Brain microvascular endothelial cell (primary cell): ENCODE measurements at regions not wholly inside any gene's neighbourhood (a gene's known extent, or its start where the extent isn't known, plus 50 kb on each side); places are given as distances from the start of the nearest gene placed in this dataset.
A peak's percentile ranks its signal among the peaks of the same experiment; 100 is the strongest.

Experiments
- DNase-seq: peaks from one replicate; pipeline ENCODE4 v3.0.0-alpha.2; 2020
- H3K27ac ChIP-seq: fragments of 250-450 bp; sonication (Bioruptor Pico); 2 replicates; pipeline ENCODE4 v1.5.1; 2020; ENCODE audit warnings: mild to moderate bottlenecking, moderate library complexity
- H3K27me3 ChIP-seq: fragments of 250-450 bp; sonication (Bioruptor Pico); replicated peaks from 2 replicates; pipeline ENCODE4 v1.5.1; 2020; ENCODE audit warnings: mild to moderate bottlenecking
- H3K36me3 ChIP-seq: fragments of 250-450 bp; sonication (Bioruptor Pico); replicated peaks from 2 replicates; pipeline ENCODE4 v1.5.1; 2020; ENCODE audit warnings: mild to moderate bottlenecking
- H3K4me3 ChIP-seq: 2 replicates; pipeline ENCODE4 v1.5.1; 2011; ENCODE audit warnings: low read depth, mild to moderate bottlenecking, control low read depth, low read length, moderate library complexity
- in situ Hi-C: cut with HindIII; loops from 2 replicates; pipeline ENCODE4 v1.10.0; 2017; ENCODE audit warnings: low sequenced_read_pairs, low pct_ligation_motif_present
- TF ChIP-seq, protein P1 (sequence below): IDR thresholded peaks from 2 replicates; pipeline ENCODE4 v1.5.1; 2011; ENCODE audit warnings: low read depth, mild to moderate bottlenecking, moderate library complexity, low read length, control low read depth, inconsistent platforms; ENCODE audit errors: missing control alignments

DNA sequence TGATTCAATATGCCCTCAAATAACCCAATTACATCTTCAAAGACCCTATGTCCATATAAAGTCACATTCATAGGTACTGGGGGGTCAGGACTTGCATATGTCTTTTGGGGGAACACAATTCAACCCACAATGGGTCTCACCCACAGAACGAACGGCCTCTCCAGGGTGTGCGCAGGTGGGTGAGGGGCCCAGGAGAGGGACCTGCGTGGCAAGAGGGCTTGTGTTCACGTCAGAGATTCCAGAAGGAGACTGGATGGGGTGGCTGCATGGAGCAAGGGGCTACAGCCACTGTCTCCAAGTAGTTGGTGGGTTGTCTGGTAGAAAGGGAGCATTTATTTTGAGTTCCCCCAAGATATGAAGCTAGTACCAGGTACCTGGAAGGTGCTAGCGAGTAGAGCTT lies 212.2 kb downstream of the SEC14L1 start:
- Histone ChIP-seq H3K36me3 (no peaks in the 10 kb centered on the region), H3K27me3 (no peaks in the 10 kb centered on the region), H3K27ac (no peak overlapping the region), H3K4me3 (no peak overlapping the region)
- no peak for DNase-seq
- TF ChIP-seq, protein P1, sequence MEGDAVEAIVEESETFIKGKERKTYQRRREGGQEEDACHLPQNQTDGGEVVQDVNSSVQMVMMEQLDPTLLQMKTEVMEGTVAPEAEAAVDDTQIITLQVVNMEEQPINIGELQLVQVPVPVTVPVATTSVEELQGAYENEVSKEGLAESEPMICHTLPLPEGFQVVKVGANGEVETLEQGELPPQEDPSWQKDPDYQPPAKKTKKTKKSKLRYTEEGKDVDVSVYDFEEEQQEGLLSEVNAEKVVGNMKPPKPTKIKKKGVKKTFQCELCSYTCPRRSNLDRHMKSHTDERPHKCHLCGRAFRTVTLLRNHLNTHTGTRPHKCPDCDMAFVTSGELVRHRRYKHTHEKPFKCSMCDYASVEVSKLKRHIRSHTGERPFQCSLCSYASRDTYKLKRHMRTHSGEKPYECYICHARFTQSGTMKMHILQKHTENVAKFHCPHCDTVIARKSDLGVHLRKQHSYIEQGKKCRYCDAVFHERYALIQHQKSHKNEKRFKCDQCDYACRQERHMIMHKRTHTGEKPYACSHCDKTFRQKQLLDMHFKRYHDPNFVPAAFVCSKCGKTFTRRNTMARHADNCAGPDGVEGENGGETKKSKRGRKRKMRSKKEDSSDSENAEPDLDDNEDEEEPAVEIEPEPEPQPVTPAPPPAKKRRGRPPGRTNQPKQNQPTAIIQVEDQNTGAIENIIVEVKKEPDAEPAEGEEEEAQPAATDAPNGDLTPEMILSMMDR: no peak
- in situ Hi-C loops: no loop called here

DNA sequence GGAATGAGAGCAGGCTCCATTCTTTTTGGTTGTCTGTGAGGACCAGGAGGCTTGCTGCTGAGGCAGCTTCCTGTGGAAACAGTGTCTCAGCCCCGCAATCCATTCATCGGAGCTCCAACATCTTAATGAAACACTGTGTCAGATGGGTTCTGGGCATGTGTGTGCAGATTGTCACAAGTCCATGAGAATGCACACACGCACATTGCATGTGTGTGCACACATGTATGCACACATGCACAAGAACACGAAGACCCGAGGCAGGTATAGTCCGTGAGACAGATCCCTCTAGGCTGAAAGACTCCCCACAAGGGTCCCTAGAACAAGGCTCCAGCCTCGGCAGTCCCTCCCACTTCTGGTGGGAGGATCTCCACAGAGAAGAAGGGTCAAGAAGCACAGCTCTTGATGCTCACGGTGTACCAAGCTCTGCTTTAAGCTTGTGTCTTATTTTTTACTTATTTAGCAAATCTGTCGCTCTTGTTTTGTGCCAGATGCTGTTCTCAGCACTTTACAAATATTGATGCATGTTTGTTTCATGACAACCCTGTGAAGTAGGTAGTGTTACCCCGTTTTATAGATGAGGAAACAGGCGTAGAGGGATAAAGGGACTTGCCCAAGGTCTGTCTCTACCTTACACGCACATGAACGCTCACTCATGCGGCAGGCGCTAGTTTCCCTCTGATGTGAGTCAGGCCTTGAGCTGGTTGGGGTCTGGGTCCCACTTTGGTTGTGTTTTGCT lies 213.1 kb downstream of the SEC14L1 start:
- DNase-seq: no peak
- Histone ChIP-seq H3K36me3 (no peaks in the 10 kb centered on the region), H3K27ac (no peak overlapping the region), H3K4me3 (no peak overlapping the region), H3K27me3 (no peaks in the 10 kb centered on the region)
- in situ Hi-C loops: no loop called here
- TF ChIP-seq, protein P1: no peak

DNA sequence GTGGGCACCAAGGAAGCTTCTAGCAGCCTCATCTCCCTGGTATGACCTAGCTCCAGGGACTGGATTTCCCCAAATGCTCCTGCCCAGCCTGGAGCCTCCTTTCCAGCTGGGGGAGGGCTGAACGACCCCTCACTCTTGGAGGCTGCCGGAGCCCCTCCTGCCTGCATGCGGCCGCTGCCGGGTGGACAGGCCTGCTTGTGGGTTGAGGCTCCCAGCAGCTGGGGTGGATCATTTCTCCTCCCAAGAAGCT lies 213.6 kb downstream of the SEC14L1 start:
- DNase-seq: no peak
- H3K4me3 ChIP-seq: no peak overlapping the region
- TF ChIP-seq, protein P1: no peak
- H3K36me3 ChIP-seq: no peaks in the 10 kb centered on the region
- H3K27ac ChIP-seq: peak overlapping the region; percentile 40
- in situ Hi-C loops: no loop called here
- no peaks in the 10 kb centered on the region for H3K27me3 ChIP-seq

DNA sequence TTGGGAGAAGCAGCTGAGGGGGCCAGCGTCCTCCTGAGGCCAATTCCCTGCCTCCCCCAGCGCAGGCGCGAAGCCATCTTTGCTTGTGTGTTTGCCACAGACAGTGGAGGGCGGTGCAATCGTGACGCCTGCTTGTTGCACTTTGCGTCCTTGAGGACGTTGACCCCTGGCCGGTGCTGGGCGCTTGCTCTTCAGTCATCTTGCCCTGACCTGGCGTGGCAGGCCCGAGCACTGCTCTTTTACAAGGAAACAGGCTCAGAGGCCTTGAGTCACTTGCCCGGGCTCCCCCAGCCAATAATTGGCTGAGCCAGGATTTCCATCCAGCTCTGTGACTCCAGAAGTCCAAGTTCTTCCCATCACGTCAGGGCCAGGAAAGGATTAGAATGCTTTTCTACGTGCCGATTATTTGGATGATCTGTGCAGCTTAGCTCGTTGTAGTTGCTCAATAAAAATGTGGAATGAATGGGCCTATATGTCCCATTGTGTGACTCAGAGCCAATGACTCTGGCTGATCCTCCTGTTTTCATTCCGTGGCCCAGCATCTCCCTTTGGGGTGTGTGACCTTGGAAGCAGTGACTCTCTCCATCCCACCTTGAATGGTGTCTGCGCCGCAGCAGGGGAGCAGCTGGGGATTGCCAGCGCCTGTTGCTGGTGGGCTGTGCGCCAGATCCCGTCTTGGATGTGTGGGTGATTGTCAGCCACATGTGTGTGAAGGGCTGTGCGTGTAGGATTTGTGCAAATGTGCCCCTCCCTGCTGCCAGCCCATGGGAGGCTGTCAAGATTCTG lies 214.1 kb downstream of the SEC14L1 start:
- Histone ChIP-seq H3K36me3 (no peaks in the 10 kb centered on the region), H3K27ac (peak overlapping the region; percentile 40), H3K27me3 (no peaks in the 10 kb centered on the region), H3K4me3 (no peak overlapping the region)
- DNase-seq: peak; percentile 66
- TF ChIP-seq, protein P1: no peak
- in situ Hi-C loops: no loop called here

DNA sequence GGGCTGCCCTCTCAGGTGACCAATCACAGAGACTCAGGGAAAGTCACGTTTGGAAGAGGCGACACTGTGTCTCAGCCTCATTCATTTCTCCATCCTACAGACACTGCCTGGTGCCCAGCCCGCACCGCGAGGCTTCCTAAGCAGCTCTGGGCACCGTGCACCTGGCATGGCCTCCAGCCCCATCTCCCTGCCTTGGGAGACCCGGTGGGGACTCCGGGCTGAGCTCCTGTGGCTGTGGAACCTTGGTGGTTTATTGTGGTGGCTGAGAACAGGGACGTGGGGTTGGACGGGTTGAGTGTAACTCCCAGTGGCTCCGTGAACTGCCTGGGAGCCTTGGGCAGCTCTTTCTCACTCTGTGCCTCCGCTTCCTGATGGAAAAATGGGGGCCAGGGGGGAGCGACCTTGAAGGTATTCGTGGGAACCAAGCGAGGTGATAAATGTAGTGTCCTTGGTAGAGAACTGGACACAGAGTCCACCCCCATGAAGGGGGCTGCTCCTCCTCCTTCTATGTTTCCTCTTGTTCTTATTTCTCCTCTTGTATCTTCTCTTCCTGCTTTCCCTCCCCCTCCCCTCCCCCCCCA lies 215.4 kb downstream of the SEC14L1 start:
- TF ChIP-seq, protein P1: no peak
- no peak for DNase-seq
- in situ Hi-C loops: no loop called here
- Histone ChIP-seq H3K36me3 (no peaks in the 10 kb centered on the region), H3K4me3 (no peak overlapping the region), H3K27ac (no peak overlapping the region), H3K27me3 (no peaks in the 10 kb centered on the region)
